HepG2 (cell line): ENCODE measurements at regions not wholly inside any gene's neighbourhood (a gene's known extent, or its start where the extent isn't known, plus 50 kb on each side); places are given as distances from the start of the nearest gene placed in this dataset.

Experiments
- CTCF ChIP-seq: sonication (generic); formaldehyde crosslinking; IDR thresholded peaks from 2 replicates; pipeline ENCODE4 v1.5.0; 2020; ENCODE audit warnings: mild to moderate bottlenecking, missing genetic modification reagents, moderate library complexity
- NPAS2 ChIP-seq: sonication (generic); formaldehyde crosslinking; IDR thresholded peaks from 2 replicates; pipeline ENCODE4 v1.8.0; 2022; ENCODE audit warnings: mild to moderate bottlenecking, missing genetic modification reagents, borderline replicate concordance
- ZFP36 ChIP-seq: fragments of 150-350 bp; IDR thresholded peaks from 2 replicates; pipeline ENCODE4 v1.6.1; 2018; ENCODE audit warnings: borderline replicate concordance, low read length, low read depth; ENCODE audit not compliant: partially characterized antibody
- ZNF556 ChIP-seq: sonication (generic); formaldehyde crosslinking; IDR thresholded peaks from 2 replicates; pipeline ENCODE4 v1.4.0; 2020; ENCODE audit warnings: mild to moderate bottlenecking, missing genetic modification reagents, borderline replicate concordance

GRCh38 chr7:25515633-25516275 is 287.5 kb upstream of the NPVF start:
- no peak for TF ChIP-seq CTCF (CRISPR knock-in tag)
- no peak for TF ChIP-seq ZNF556 (CRISPR knock-in tag)
- no peak for TF ChIP-seq NPAS2 (CRISPR knock-in tag)
- no peak for TF ChIP-seq ZFP36
